HG03521 (cell line): ENCODE measurements at regions not wholly inside any gene's neighbourhood (a gene's known extent, or its start where the extent isn't known, plus 50 kb on each side); places are given as distances from the start of the nearest gene placed in this dataset.

ENCODE experiments used
- ATAC-seq: cut with Tn5 transposase; IDR thresholded peaks from one replicate; pipeline ENCODE4 v1.9.1; 2021; ENCODE audit warnings: mild to moderate bottlenecking, moderate library complexity; ENCODE audit not compliant: unreplicated experiment

GRCh38 chr18:47758000-47758399 lies 172.5 kb downstream of the SMAD2 start:
- ATAC-seq = no peak

- ATAC-seq = no peak
Observed at GRCh38 chr18:47756364-47757016, 174.0 kb downstream of the SMAD2 start.

GRCh38 chr18:47755102-47755456 lies 175.4 kb downstream of the SMAD2 start:
- ATAC-seq = no peak

- no peak for ATAC-seq
Observed at GRCh38 chr18:47754311-47755101, 176.0 kb downstream of the SMAD2 start.

- no peak for ATAC-seq
Observed at GRCh38 chr18:47752796-47753645, 177.4 kb downstream of the SMAD2 start.

GRCh38 chr18:47750889-47751423 lies 179.5 kb downstream of the SMAD2 start:
- no peak for ATAC-seq

- no peak for ATAC-seq
Observed at GRCh38 chr18:47749600-47749973, 180.9 kb downstream of the SMAD2 start.

GRCh38 chr18:47748847-47749599 lies 181.4 kb downstream of the SMAD2 start:
- peak; percentile 92 for ATAC-seq

- ATAC-seq = no peak
Observed at GRCh38 chr18:47748093-47748796, 182.2 kb downstream of the SMAD2 start.

- no peak for ATAC-seq
Observed at GRCh38 chr18:47747260-47747795, 183.1 kb downstream of the SMAD2 start.

GRCh38 chr18:47746615-47747014 lies 183.8 kb downstream of the SMAD2 start:
- ATAC-seq = no peak

GRCh38 chr18:47745227-47745626 lies 185.2 kb downstream of the SMAD2 start:
- ATAC-seq = no peak

GRCh38 chr18:47737956-47738355 lies 192.5 kb downstream of the SMAD2 start:
- no peak for ATAC-seq

- ATAC-seq = no peak
Observed at GRCh38 chr18:47737198-47737830, 193.1 kb downstream of the SMAD2 start.

- no peak for ATAC-seq
Observed at GRCh38 chr18:47736376-47737140, 193.9 kb downstream of the SMAD2 start.

GRCh38 chr18:47735041-47735702 lies 195.3 kb downstream of the SMAD2 start:
- no peak for ATAC-seq

GRCh38 chr18:47731276-47731675 lies 199.2 kb downstream of the SMAD2 start:
- no peak for ATAC-seq

GRCh38 chr18:47730795-47731194 lies 199.7 kb downstream of the SMAD2 start:
- no peak for ATAC-seq
